NT2/D1 (cell line): ENCODE measurements at regions not wholly inside any gene's neighbourhood (a gene's known extent, or its start where the extent isn't known, plus 50 kb on each side); places are given as distances from the start of the nearest gene placed in this dataset.
"Not testable (repeated sequence)": the region's sequence is repeated elsewhere in the genome, so short reads cannot be mapped to it uniquely, and the experiment has no call there.

Experiments
- DNase-seq: peaks from one replicate; pipeline ENCODE4 v3.0.0-alpha.2; 2011; ENCODE audit warnings: low read depth, low spot score
- H3K27me3 ChIP-seq: 2 replicates; pipeline ENCODE4 v1.6.0; 2011; ENCODE audit warnings: mild to moderate bottlenecking; ENCODE audit not compliant: insufficient read length, insufficient read depth
- H3K36me3 ChIP-seq: 2 replicates; pipeline ENCODE4 v1.6.1; 2011; ENCODE audit warnings: mild to moderate bottlenecking, low read length, mixed read lengths; ENCODE audit not compliant: insufficient read depth, insufficient read length
- H3K4me1 ChIP-seq: 2 replicates; pipeline ENCODE4 v1.5.1; 2011; ENCODE audit not compliant: insufficient read depth, insufficient read length
- H3K4me3 ChIP-seq: 2 replicates; pipeline ENCODE4 v1.5.1; 2011; ENCODE audit warnings: low read depth; ENCODE audit not compliant: insufficient read length
- H3K9ac ChIP-seq: 2 replicates; pipeline ENCODE4 v1.6.0; 2011; ENCODE audit warnings: low read depth; ENCODE audit not compliant: insufficient read length
- H3K9me3 ChIP-seq: 2 replicates; pipeline ENCODE4 v1.5.1; 2011; ENCODE audit warnings: mild to moderate bottlenecking, low read length; ENCODE audit not compliant: insufficient read depth
- SUZ12 ChIP-seq: IDR thresholded peaks from 2 replicates; pipeline ENCODE4 v1.6.1; 2011; ENCODE audit not compliant: insufficient read length, insufficient read depth; ENCODE audit errors: extremely low read depth
- YY1 ChIP-seq: IDR thresholded peaks from 2 replicates; pipeline ENCODE4 v1.6.1; 2011; ENCODE audit not compliant: insufficient read length, insufficient read depth
- ZNF274 ChIP-seq: IDR thresholded peaks from 2 replicates; pipeline ENCODE4 v1.6.1; 2011; ENCODE audit warnings: mild to moderate bottlenecking, low read depth, low read length

DNA sequence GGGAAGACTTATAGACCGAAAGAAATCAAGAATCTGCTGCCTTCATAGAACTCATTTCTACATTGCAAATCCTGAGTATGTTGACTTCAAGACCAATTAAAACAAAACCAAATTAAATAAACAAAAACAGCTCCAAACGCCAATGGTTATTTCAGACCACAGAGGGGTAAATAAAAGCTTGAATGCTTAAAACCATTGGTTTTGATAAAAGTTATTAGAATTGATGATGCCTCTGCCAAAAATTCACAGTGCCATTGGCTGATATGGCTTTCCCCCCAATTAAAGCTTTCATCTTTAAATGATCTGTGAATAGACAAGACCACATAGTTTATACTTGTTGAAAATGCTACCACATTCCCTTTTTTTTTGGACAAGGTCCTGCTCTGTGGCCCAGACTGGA is 188.5 kb downstream of the NFKBIZ start:
- Histone ChIP-seq H3K36me3 (no peaks in the 10 kb centered on the region), H3K9ac (no peak overlapping the region), H3K27me3 (no peaks in the 10 kb centered on the region), H3K4me1 (no peaks in the 10 kb centered on the region), H3K4me3 (no peak overlapping the region), H3K9me3 (peaks cover 16% of the 10 kb centered on the region; the same call in 1 of the 2 replicates)
- TF ChIP-seq ZNF274 = no peak
- TF ChIP-seq SUZ12 = no peak
- DNase-seq = no peak

DNA sequence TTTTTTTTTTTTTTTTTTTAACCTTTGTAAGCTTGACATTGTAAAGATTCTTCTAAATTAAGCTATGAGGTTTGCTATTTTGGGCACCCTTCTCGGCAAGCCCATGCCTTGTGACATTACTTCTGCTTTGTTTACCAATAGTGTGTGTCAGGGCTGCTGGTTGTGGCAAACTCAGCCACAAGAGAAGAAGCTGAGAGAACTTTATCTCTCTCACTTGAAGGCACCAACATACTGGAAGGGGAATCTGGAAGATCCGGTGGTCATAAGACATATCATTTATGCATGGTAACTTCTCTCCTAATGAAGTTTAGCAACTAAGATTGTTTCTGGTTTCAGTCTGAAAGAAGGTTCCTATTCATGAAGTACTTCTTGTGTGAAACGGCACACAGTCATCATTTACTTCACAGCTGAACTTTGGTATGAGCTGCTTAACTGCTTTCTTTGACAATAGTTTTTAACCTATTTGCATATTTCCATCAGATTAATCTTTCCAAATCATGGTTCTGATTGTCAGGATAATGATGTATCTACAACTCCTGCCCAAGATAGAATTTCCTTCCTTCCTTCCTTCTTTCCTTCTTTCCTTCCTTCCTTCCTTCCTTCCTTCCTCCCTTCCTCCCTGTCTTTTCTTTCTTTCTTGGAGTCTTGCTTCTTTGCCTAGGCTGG is 189.3 kb downstream of the NFKBIZ start:
- Histone ChIP-seq H3K36me3 (no peaks in the 10 kb centered on the region), H3K4me3 (no peak overlapping the region), H3K27me3 (no peaks in the 10 kb centered on the region), H3K9me3 (peaks cover 16% of the 10 kb centered on the region; the same call in 1 of the 2 replicates), H3K9ac (no peak overlapping the region), H3K4me1 (no peaks in the 10 kb centered on the region)
- no peak for TF ChIP-seq YY1
- TF ChIP-seq ZNF274 = no peak
- TF ChIP-seq SUZ12 = no peak
- no peak for DNase-seq

DNA sequence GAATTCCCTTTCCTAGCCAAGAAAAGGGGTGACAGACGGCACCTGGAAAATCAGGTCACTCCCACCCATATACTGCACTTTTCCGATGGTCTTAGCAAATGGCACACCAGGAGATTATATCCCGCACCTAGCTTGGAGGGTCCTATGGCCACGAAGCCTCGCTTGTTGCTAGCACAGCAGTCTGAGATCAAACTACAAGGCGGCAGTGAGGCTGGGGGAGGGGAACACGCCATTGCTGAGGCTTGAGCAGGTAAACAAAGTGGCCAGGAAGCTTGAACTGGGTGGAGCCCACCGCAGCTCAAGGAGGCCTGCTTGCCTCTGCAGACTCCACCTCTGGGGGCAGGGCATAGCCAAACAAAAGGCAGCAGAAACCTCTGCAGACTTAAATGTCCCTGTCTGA is 190.8 kb downstream of the NFKBIZ start:
- peaks cover 16% of the 10 kb centered on the region; the same call in 1 of the 2 replicates for H3K9me3 ChIP-seq
- not testable (repeated sequence) for H3K4me1 ChIP-seq, H3K9ac ChIP-seq, H3K27me3 ChIP-seq, DNase-seq, H3K36me3 ChIP-seq, H3K4me3 ChIP-seq

DNA sequence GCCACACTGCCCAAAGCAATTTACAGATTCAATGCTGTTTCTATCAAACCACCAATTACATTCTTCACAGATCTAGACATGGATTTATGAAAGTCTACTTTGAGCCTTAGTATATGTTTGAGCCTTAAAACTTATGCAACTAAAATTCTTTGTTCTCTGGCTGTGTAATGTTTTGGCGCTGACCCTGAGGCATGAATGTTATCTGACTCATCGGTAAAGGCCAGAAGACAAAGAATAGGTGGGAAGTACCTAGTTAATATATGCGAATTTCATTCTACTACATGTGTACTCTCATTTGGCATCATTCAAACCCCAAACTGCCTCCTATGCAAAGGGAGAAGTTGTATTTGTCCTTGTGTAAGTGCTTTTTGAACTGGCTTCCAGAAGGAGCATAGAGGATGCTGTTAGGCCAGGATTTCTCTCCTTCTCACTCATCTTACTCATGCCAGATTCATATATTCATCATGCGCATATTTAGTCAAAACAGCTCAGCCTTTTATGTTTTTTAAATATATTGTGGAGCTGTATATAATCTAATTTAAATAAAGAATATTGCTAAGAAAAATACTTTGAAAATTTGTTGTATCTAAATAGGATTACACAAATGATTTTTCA is 204.2 kb downstream of the NFKBIZ start:
- no peak overlapping the region for H3K9ac ChIP-seq
- H3K27me3 ChIP-seq = no peaks in the 10 kb centered on the region
- peaks cover 5% of the 10 kb centered on the region; the same call in 1 of the 2 replicates for H3K9me3 ChIP-seq
- H3K4me1 ChIP-seq = no peaks in the 10 kb centered on the region
- H3K36me3 ChIP-seq = no peaks in the 10 kb centered on the region
- TF ChIP-seq YY1 = no peak
- TF ChIP-seq SUZ12 = no peak
- no peak for TF ChIP-seq ZNF274
- DNase-seq = no peak
- H3K4me3 ChIP-seq = no peak overlapping the region

DNA sequence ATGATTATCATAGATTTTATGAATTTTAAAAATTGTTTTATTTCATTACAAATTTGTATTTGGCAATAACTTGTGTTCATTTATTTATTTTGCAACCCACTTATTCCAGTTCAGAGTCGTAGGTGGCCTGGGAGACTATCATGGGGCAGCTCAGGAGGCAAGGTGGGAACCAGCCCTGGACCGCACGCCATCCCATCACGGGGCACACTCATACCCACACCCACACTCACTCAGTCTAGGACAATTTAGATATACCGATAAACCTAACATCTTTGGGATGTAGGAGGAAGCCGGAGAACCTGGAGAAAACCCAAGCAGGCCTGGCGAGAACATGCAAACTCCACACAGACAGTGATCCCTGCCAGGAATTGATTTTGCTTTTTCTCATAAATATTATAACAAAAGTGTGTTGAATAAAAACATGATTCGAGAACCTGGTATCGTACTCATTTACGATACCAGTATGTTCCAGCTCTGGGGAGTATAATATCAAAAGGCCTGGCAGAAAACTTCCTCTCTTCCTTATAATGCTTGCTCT is 205.3 kb downstream of the NFKBIZ start:
- no peak for TF ChIP-seq SUZ12
- TF ChIP-seq YY1 = no peak
- no peak for TF ChIP-seq ZNF274
- no peak for DNase-seq
- Histone ChIP-seq H3K4me3 (no peak overlapping the region), H3K27me3 (no peaks in the 10 kb centered on the region), H3K9ac (no peak overlapping the region), H3K4me1 (no peaks in the 10 kb centered on the region), H3K9me3 (no peaks in the 10 kb centered on the region), H3K36me3 (no peaks in the 10 kb centered on the region)

DNA sequence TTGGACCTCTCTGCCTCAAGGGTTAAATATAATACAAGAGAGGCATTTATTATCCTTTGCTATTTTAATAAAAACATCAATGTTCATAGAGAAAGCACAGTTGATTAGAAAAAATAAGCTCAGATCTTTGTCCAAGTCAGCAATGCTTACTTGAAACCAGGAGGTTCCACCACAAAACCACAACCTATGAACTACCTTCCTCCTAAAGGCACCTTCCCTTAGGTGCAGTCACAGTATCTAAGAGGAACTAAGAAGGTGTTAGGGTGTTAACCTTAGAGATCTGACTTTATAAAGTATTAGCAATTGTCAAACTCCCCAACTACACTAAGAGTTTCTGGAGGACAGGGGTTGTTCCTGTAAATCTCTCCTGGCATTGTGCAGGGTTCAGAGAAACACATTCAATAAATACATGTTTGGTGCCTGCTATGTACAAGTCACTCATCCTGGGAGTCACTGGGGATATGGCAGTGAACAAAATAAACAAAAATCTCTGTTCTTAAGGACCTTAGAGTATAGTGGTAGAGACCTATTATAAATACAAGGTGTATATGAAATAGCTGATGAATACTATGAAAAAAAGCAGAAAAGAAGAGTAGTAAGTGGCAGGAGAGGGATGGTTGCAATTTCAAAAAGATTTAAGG is 208.6 kb downstream of the NFKBIZ start:
- Histone ChIP-seq H3K36me3 (no peaks in the 10 kb centered on the region), H3K4me1 (no peaks in the 10 kb centered on the region), H3K9me3 (no peaks in the 10 kb centered on the region), H3K27me3 (no peaks in the 10 kb centered on the region), H3K4me3 (no peak overlapping the region), H3K9ac (no peak overlapping the region)
- DNase-seq = no peak
- TF ChIP-seq SUZ12 = no peak
- TF ChIP-seq YY1 = no peak
- TF ChIP-seq ZNF274 = no peak

DNA sequence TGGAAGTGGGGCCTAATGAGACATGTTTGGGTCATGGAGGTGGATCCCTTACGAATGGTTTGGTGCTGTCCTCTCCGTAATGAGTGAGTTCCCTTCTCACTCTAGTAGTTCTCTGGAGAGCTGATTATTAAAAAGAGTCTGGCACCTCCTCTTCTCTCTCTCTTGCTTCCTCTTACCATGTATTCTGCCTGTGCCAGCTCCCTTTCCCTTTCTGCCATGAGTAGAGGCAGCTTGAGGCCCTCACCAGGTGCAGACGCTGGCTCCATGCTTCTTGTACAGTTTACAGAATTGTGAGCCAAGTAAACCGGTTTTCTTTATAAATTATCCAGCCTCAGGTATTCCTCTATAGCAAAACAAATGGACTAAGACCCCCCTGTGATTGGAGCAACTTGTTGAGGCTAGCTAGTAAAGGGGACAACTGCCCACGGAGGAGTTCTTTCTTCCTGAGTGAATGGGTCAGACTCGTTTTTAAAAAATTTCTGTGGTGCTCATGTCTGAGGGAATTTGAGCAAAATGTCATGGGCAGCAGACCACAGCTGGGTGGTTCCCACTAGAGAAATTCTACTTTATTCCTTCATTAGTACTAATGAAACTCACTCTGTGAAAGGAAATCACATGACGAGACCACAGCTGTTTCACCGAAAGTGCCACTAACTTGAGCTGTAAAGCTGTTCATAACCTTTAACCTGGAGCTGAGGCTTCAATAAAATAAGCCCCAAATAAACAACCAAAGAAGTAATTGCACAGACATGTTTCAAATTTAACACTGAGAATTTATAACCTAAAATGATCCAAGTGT is 210.0 kb downstream of the NFKBIZ start:
- TF ChIP-seq ZNF274 (no peak), YY1 (no peak), SUZ12 (no peak)
- Histone ChIP-seq H3K27me3 (no peaks in the 10 kb centered on the region), H3K36me3 (no peaks in the 10 kb centered on the region), H3K4me3 (no peak overlapping the region), H3K4me1 (no peaks in the 10 kb centered on the region), H3K9me3 (no peaks in the 10 kb centered on the region), H3K9ac (no peak overlapping the region)
- DNase-seq = no peak
